H9 (cell line): ENCODE measurements at regions not wholly inside any gene's neighbourhood (a gene's known extent, or its start where the extent isn't known, plus 50 kb on each side); places are given as distances from the start of the nearest gene placed in this dataset.

Source experiments
- DNase-seq: peaks from one replicate; pipeline ENCODE4 v3.0.0-alpha.2; 2017
- H2AFZ ChIP-seq: one replicate; pipeline ENCODE4 v1.6.1; 2013; ENCODE audit warnings: mild to moderate bottlenecking, low read length, control low read depth, moderate library complexity
- H2AK5ac ChIP-seq: 2 replicates; pipeline ENCODE4 v1.6.1; 2013; ENCODE audit warnings: low read length, control low read depth, mixed read lengths; ENCODE audit not compliant: insufficient read length
- H2BK120ac ChIP-seq: one replicate; pipeline ENCODE4 v1.6.1; 2013; ENCODE audit warnings: low read depth, mild to moderate bottlenecking, low read length, control low read depth, inconsistent platforms; ENCODE audit not compliant: poor library complexity, severe bottlenecking
- H2BK12ac ChIP-seq: 2 replicates; pipeline ENCODE4 v1.6.1; 2013; ENCODE audit warnings: low read length, control low read depth, mixed read lengths, low read depth; ENCODE audit not compliant: insufficient read length
- H2BK15ac ChIP-seq: 2 replicates; pipeline ENCODE4 v1.6.1; 2013; ENCODE audit warnings: low read depth, low read length, control low read depth
- H2BK20ac ChIP-seq: one replicate; pipeline ENCODE4 v1.6.1; 2013; ENCODE audit warnings: low read depth, mild to moderate bottlenecking, low read length, control low read depth, inconsistent platforms; ENCODE audit not compliant: poor library complexity, severe bottlenecking
- H2BK5ac ChIP-seq: 2 replicates; pipeline ENCODE4 v1.6.1; 2013; ENCODE audit warnings: low read length, control low read depth, mixed read lengths; ENCODE audit not compliant: insufficient read length
- H3K14ac ChIP-seq: 2 replicates; pipeline ENCODE4 v1.6.1; 2013; ENCODE audit warnings: low read length, control low read depth; ENCODE audit not compliant: insufficient read depth
- H3K18ac ChIP-seq: 2 replicates; pipeline ENCODE4 v1.6.1; 2013; ENCODE audit warnings: low read depth, mild to moderate bottlenecking, mixed read lengths, low read length, control low read depth; ENCODE audit not compliant: insufficient read length
- H3K23ac ChIP-seq: 2 replicates; pipeline ENCODE4 v1.6.1; 2013; ENCODE audit warnings: low read length, control low read depth, mixed read lengths, low read depth; ENCODE audit not compliant: insufficient read length
- H3K23me2 ChIP-seq: 2 replicates; pipeline ENCODE4 v1.6.1; 2013; ENCODE audit warnings: low read depth, mild to moderate bottlenecking, mixed read lengths, low read length, control low read depth; ENCODE audit not compliant: insufficient read length, poor library complexity, severe bottlenecking
- H3K27ac ChIP-seq: 2 replicates; pipeline ENCODE4 v1.5.1; 2013; ENCODE audit warnings: low read length, control low read depth, mixed read lengths, low read depth; ENCODE audit not compliant: insufficient read length
- H3K27me3 ChIP-seq: 2 replicates; pipeline ENCODE4 v1.6.1; 2013; ENCODE audit warnings: low read length, control low read depth, inconsistent platforms; ENCODE audit not compliant: insufficient read depth
- H3K4ac ChIP-seq: 2 replicates; pipeline ENCODE4 v1.6.1; 2013; ENCODE audit warnings: low read depth, mild to moderate bottlenecking, control low read depth, inconsistent platforms, low read length, moderate library complexity
- H3K4me1 ChIP-seq: 2 replicates; pipeline ENCODE4 v1.6.1; 2013; ENCODE audit warnings: low read length, control low read depth, inconsistent platforms; ENCODE audit not compliant: insufficient read depth
- H3K4me2 ChIP-seq: 2 replicates; pipeline ENCODE4 v1.6.1; 2013; ENCODE audit warnings: low read length, control low read depth, mixed read lengths; ENCODE audit not compliant: insufficient read length, insufficient read depth
- H3K56ac ChIP-seq: 2 replicates; pipeline ENCODE4 v1.6.1; 2013; ENCODE audit warnings: low read depth, mild to moderate bottlenecking, mixed read lengths, low read length, control low read depth; ENCODE audit not compliant: insufficient read length
- H3K79me1 ChIP-seq: 2 replicates; pipeline ENCODE4 v1.6.1; 2013; ENCODE audit warnings: low read depth, mild to moderate bottlenecking, moderate library complexity, low read length, control low read depth, inconsistent platforms; ENCODE audit not compliant: insufficient read depth, poor library complexity, severe bottlenecking
- H3K79me2 ChIP-seq: 2 replicates; pipeline ENCODE4 v1.6.1; 2013; ENCODE audit warnings: low read length, control low read depth, inconsistent platforms; ENCODE audit not compliant: insufficient read depth
- H3K9ac ChIP-seq: 2 replicates; pipeline ENCODE4 v1.6.1; 2013; ENCODE audit warnings: low read length, control low read depth, mixed read lengths; ENCODE audit not compliant: insufficient read length; ENCODE audit errors: extremely low read depth
- H3K9me3 ChIP-seq: one replicate; pipeline ENCODE4 v1.6.1; 2013; ENCODE audit warnings: low read depth, low read length, inconsistent platforms; ENCODE audit not compliant: control insufficient read depth
- H3T11ph ChIP-seq: one replicate; pipeline ENCODE4 v1.6.1; 2013; ENCODE audit warnings: mild to moderate bottlenecking, low read length, control low read depth, inconsistent platforms
- H4K20me1 ChIP-seq: one replicate; pipeline ENCODE4 v1.6.1; 2013; ENCODE audit not compliant: control insufficient read depth, insufficient read length, insufficient read depth
- H4K5ac ChIP-seq: 2 replicates; pipeline ENCODE4 v1.6.1; 2013; ENCODE audit warnings: low read depth, mild to moderate bottlenecking, mixed read lengths, low read length, control low read depth; ENCODE audit not compliant: insufficient read length
- H4K8ac ChIP-seq: replicated peaks from 2 replicates; pipeline ENCODE4 v1.6.1; 2013; ENCODE audit warnings: low read length, control low read depth, mixed read lengths, low read depth; ENCODE audit not compliant: insufficient read length
- H4K91ac ChIP-seq: 2 replicates; pipeline ENCODE4 v1.6.1; 2013; ENCODE audit warnings: low read depth, mild to moderate bottlenecking, moderate library complexity, mixed read lengths, low read length, control low read depth; ENCODE audit not compliant: insufficient read length
- H3K27ac Mint-ChIP-seq, 3 experiments: 2 replicates in 2 of 3; 3 replicates in 1 of 3; pipeline ENCODE4 v1.8.0; 2020 to 2021; ENCODE audit warnings: mixed read lengths in 3 of 3, mild to moderate bottlenecking in 1 of 3, moderate library complexity in 1 of 3
- H3K27me3 Mint-ChIP-seq: 2 replicates; pipeline ENCODE4 v1.8.0; 2021; ENCODE audit warnings: low read depth, mild to moderate bottlenecking, moderate library complexity, mixed read lengths
- H3K36me3 Mint-ChIP-seq, 3 experiments: 2 replicates in 2 of 3; 3 replicates in 1 of 3; pipeline ENCODE4 v1.8.0; 2020 to 2021; ENCODE audit warnings: low read depth in 3 of 3, mixed read lengths in 3 of 3; ENCODE audit not compliant: insufficient read depth in 1 of 3
- H3K4me1 Mint-ChIP-seq, 2 experiments: 2 replicates each; pipeline ENCODE4 v1.8.0; 2020; ENCODE audit warnings: mixed read lengths in 2 of 2
- H3K4me3 Mint-ChIP-seq, 2 experiments: 2 replicates in 1 of 2; 3 replicates in 1 of 2; pipeline ENCODE4 v1.8.0; 2020 to 2021; ENCODE audit warnings: mild to moderate bottlenecking in 2 of 2, mixed read lengths in 2 of 2, moderate library complexity in 1 of 2
- H3K9me3 Mint-ChIP-seq, 2 experiments: 2 replicates in 1 of 2; 3 replicates in 1 of 2; pipeline ENCODE4 v1.8.0; 2020; ENCODE audit warnings: mild to moderate bottlenecking in 2 of 2, mixed read lengths in 2 of 2, moderate library complexity in 1 of 2
- WGBS: extraction: QIAGEN DNeasy Blood & Tissue Kit; methylation state at CpG from one replicate; pipeline ENCODE4 v1.1.7; 2013; ENCODE audit warnings: missing lambda C conversion rate, low lambda C conversion rate, mixed read lengths; ENCODE audit not compliant: insufficient read length; ENCODE audit errors: extremely low coverage; 5-methylcytosine and 5-hydroxymethylcytosine counted together
- TF ChIP-seq, protein P1 (sequence below): fragments of 200-600 bp; sonication (generic); conservative IDR thresholded peaks from 3 replicates; pipeline ENCODE4 v1.8.0; 2021; ENCODE audit warnings: antibody characterized with exemption, mild to moderate bottlenecking

DNA sequence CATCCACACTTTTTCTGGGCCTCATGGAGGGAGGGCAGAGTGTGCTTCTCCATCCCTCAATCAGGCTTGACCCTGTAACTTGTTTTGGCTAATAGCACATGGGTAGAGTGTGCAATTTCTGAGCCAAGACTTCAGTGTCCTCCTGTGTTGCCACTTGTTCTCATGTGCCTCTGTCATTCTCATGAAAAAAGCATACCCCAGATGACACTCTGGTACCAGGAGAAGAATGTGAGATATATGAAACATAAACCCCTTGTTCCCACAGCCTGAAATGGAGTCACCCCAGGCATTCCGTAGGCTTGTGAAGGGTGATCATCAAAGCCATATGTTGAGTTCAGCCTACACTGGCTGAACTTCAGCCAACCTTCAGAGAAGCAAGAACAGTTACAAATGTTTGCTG is 239.2 kb upstream of the MIR17HG start:
- H3K4me3 Mint-ChIP-seq: no peak overlapping the region

More for the DNA sequence above, 239.2 kb upstream of the MIR17HG start:
- H2AFZ ChIP-seq: no peak overlapping the region
- H2BK12ac ChIP-seq: no peak overlapping the region
- no peaks in the 10 kb centered on the region for H3K9me3 Mint-ChIP-seq
- H4K91ac ChIP-seq: no peak overlapping the region
- H3K79me2 ChIP-seq: no peaks in the 10 kb centered on the region
- H3K27me3 Mint-ChIP-seq: no peaks in the 10 kb centered on the region
- H4K8ac ChIP-seq: no peak overlapping the region
- no peaks in the 10 kb centered on the region for H3K79me1 ChIP-seq
- H3K27ac Mint-ChIP-seq: no peak overlapping the region
- H3K14ac ChIP-seq: no peak overlapping the region
- WGBS: no CpG with 5 or more reads among the region's 1 CpG
- H3K4me1 Mint-ChIP-seq: no peaks in the 10 kb centered on the region
- no peak overlapping the region for H4K5ac ChIP-seq
- no peak overlapping the region for H2AK5ac ChIP-seq
- no peak overlapping the region for H3K23ac ChIP-seq
- H3K4me1 ChIP-seq: no peaks in the 10 kb centered on the region
- H4K20me1 ChIP-seq: no peaks in the 10 kb centered on the region
- H3K4ac ChIP-seq: no peak overlapping the region
- H2BK5ac ChIP-seq: no peak overlapping the region
- no peak overlapping the region for H3K27ac ChIP-seq
- TF ChIP-seq, protein P1, sequence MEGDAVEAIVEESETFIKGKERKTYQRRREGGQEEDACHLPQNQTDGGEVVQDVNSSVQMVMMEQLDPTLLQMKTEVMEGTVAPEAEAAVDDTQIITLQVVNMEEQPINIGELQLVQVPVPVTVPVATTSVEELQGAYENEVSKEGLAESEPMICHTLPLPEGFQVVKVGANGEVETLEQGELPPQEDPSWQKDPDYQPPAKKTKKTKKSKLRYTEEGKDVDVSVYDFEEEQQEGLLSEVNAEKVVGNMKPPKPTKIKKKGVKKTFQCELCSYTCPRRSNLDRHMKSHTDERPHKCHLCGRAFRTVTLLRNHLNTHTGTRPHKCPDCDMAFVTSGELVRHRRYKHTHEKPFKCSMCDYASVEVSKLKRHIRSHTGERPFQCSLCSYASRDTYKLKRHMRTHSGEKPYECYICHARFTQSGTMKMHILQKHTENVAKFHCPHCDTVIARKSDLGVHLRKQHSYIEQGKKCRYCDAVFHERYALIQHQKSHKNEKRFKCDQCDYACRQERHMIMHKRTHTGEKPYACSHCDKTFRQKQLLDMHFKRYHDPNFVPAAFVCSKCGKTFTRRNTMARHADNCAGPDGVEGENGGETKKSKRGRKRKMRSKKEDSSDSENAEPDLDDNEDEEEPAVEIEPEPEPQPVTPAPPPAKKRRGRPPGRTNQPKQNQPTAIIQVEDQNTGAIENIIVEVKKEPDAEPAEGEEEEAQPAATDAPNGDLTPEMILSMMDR: no peak
- no peaks in the 10 kb centered on the region for H3K27me3 ChIP-seq
- H3T11ph ChIP-seq: no peak overlapping the region
- H3K9me3 ChIP-seq: no peaks in the 10 kb centered on the region
- no peak overlapping the region for H2BK20ac ChIP-seq
- no peak overlapping the region for H2BK15ac ChIP-seq
- H3K23me2 ChIP-seq: no peaks in the 10 kb centered on the region
- no peaks in the 10 kb centered on the region for H3K36me3 Mint-ChIP-seq
- no peak overlapping the region for H2BK120ac ChIP-seq
- no peak overlapping the region for H3K4me2 ChIP-seq
- no peak overlapping the region for H3K9ac ChIP-seq
- no peak for DNase-seq
- no peak overlapping the region for H3K18ac ChIP-seq
- no peak overlapping the region for H3K56ac ChIP-seq
